GM18868 (cell line): ENCODE measurements at regions not wholly inside any gene's neighbourhood (a gene's known extent, or its start where the extent isn't known, plus 50 kb on each side); places are given as distances from the start of the nearest gene placed in this dataset.
"Not testable (repeated sequence)": the region's sequence is repeated elsewhere in the genome, so short reads cannot be mapped to it uniquely, and the experiment has no call there.

Experiments used
- ATAC-seq: cut with Tn5 transposase; IDR thresholded peaks from one replicate; pipeline ENCODE4 v1.9.1; 2021; ENCODE audit warnings: mild to moderate bottlenecking, moderate library complexity; ENCODE audit not compliant: unreplicated experiment

DNA sequence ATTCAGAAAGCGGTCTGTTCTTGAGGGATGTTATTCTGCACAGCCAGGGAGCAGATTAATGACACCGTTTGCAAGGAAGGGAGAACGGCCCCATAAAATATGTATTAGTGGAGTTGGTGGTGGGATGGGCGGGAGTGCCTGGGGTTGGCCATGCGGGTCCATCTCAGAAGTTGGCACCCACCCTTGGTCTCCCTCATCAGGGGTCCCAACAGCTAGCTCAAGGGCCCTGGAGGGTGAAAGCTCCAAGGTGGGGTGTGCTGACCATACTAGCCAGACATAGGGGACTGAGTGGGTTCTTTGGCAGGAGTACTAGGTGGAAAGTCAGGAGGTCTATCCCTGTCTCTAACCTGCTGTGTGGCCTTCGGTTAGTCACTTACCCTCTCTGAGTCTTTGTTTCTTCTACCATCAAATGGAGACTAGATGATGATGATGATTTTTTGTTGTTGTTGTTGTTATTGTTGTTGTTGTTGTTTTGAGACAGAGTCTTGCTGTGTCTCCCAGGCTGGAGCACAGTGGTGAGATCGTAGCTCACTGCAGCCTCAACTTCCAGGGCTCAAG is 83.2 kb upstream of the BRD7 start:
- ATAC-seq: no peak

DNA sequence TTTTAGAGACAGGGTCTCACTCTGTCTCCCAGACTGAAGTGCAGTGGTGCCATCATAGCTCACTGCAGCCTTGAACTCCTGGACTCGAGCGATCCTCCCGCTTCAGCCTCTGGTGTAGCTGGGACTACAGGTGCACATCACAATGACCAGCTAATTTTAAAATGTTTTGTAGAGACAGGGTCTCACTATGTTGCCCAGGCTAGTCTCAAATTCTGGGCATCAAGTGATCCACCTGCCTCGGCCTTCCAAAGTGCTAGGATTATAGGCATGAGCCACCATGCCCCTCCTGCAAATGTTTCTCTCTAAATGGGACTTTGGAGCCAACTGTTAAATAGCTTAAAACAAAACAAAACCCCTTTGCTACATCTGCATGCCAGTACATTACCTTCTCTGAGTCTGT is 82.2 kb upstream of the BRD7 start:
- ATAC-seq: no peak

DNA sequence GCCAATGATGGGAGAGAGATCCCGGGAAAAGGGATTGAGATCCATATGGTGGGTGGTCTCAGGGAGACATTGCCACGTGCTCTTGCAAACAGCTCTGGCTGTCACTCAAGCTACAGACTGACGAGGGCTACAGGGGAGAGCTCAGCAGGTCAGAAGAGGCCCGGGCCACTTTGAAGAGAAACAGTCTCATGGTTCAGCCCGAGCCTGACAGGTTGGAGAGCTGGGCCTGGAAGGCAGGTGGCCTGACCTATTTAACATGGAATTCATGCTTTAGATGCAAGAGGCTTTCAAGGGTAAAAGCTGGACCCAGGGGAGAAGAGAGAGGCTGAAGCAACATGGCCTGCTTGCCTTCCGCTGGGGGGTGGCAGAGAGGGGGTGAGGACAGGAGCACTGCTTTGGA is 81.0 kb upstream of the BRD7 start:
- ATAC-seq: no peak

DNA sequence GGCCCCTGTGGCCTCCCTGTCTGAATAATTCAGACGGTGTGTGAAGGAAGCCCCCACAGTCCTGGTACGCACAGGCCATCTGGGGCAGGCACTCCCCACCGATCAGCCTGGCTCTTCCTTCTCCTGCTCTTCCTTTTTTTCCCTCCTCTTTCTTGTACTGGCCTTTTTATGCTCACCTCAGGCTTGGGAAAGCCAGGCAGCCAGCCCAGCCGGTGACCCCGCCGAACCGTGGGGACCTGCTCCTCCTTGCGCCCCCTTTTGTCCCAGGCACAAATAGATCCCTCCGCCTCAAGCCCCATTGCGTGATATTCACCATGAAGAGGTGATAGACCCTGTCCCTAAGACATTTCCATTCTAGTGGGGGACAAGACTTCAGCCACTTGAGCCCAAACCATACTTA is 80.2 kb upstream of the BRD7 start:
- ATAC-seq: no peak

DNA sequence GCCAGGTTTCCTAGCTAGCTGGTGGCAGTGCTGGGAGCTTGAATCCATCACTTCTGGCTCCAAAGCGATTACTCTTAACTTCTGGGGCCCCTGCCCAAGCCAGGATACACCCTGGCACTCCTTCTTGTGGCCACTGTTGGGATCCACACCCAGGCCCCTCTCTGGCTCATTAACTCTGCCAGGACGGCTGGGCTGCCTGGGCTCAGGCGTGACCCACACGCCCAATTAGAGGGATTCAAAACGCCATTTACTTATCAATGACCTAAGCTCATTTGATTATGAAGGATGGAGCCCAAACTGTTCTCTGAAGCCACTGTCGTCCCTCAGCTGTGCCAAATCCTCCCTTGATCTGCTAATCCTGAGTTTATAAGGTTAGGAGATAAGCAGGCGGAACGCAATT is 79.7 kb upstream of the BRD7 start:
- ATAC-seq: no peak

DNA sequence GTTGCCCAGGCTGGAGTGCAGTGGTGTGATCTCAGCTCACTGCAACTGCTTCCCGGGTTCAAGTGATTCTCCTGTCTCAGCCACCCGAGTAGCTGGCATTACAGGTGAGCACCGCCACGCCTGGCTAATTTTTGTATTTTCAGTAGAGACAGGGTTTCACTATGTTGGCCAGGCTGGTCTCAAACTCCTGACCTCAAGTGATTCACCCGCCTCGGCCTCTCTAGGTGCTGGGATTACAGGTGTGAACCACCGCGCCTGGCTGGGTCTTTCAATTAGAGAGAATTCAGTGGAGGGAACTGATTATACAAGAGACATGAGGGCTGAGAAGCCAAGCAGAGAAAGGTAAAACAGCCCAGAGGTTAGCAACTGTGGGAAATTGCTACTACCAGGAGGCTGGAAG is 78.6 kb upstream of the BRD7 start:
- ATAC-seq: not testable (repeated sequence)

DNA sequence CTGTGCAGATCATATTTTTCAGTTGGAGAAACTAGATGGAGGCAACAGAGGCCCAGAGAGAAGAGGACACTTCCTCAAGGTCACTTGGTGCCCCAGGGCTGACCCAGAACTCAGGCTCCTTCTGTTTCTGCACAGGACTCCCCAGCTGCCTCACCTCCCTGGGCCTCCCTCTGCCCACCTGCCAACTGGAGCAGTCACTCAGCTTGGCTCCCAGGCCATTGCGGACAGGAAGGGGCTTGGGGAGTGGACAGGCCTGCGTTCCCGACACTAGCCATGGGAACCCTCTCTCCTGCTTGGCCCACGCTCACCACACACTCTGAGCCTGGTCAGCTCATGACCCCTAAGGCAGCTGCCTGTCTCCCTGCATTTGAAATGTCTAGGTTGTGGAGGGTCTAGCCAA is 78.1 kb upstream of the BRD7 start:
- no peak for ATAC-seq

DNA sequence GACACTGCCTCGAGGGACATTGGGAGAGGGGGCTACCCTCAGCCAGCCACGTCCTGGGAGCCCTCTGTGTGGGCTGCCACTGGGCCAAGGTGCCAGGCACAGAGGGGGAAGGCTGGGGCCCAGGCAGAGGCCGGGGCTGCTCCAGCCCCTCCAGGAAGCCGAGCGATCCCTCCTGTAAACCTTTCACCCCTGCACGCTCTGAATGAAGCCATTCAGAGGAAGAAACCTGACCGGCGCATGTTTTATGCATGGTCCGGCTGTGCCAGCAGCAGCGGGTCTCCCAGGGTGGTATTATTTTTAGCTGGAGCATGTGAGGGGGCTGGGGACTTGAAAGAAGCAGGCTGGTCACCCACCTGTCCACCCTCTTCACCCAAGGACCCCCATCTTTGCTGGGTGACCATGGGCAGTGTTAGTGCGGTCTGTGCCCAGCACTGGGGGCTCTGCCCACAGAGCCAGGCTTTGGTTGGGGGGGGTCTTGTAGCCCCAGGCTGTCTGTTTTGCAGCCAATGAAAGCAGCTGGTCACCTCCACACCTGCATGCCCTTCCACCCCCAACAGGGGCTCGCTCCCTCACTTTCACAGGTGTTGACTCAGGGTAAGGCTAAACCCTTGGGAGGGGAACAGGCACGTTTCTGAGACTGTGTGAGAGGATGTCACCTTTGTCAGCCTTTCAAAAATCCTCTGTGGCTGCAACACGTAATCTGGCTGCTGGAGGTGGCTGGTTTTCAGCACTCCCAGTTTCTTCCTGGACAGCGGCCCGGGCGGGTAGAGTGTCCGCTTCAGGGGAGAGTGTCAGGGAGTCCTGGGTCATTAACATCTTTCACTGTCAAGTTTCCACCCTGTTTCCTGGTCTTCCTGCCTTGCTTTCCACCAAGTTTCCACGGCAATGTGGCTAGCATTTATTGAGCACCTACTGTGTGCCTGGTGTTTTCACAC is 77.1 kb upstream of the BRD7 start:
- ATAC-seq: no peak

DNA sequence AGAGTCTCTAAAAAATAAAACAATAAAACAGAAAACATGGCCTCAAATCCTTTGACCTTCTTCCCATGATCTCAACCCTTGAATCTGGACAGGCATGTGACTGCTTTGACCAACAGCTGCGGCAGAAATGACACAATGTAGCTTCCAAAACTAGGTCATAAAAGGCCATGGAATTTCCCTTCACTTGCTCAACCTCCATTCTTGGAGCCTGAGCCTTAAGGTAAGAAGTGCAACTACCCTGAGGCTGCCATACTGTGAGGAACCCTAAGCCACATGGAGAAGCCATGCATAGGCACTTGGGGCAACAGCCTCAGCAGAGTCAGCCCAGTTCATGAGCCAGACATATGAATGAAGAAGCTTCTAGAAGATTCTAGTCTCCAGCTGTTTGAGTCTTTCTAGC is 75.7 kb upstream of the BRD7 start:
- no peak for ATAC-seq

DNA sequence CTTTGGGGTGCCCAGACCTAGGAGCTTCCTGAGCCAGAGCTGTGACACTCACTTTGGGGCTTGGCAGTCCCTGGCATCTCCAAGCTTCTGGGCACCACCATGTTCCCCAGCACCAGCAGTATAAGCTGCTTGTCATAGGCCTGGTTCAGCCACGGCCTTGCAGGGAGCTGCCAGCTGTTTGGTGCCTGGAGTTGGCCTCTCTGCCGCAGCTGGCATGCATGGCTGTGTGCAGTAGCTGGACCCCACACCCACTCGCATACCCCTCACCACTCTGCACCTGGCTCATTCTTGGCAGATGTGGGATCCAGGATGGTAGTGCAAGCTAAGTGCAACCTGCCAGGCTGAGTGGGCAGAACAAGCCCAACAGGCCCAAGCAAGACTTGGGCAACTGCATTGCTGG is 73.4 kb upstream of the BRD7 start:
- ATAC-seq: no peak

DNA sequence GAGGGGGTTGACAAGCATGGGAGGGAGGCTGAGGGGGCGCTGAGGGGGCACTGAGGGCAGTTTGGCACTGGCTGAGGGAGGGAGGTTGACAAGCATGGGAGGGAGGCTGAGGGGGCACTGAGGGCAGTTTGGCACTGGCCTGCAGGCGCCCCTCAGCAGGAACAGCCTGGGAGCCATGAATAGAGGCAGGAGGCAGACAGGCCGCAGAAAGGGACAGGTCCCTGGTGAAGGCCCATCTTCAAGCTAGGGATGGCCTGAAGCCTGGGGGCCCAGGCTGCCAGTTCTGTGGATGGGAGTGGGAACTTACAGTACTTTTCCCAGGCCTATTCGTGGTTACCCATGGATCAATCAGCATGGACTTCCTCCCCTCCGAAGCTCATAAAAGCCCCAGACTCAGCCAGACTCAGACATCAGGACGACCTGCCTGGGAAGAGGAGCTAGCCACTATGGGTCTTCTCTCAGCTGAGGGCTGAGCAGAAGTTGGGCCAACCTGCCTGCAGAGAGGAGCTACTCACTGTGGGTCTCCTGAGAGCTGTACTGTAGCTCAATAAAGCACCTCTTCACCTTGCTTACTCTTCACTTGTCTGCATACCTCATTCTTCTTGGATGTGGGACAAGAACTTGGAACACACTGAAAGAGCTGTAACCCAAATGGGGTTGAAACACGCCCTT is 72.8 kb upstream of the BRD7 start:
- no peak for ATAC-seq

DNA sequence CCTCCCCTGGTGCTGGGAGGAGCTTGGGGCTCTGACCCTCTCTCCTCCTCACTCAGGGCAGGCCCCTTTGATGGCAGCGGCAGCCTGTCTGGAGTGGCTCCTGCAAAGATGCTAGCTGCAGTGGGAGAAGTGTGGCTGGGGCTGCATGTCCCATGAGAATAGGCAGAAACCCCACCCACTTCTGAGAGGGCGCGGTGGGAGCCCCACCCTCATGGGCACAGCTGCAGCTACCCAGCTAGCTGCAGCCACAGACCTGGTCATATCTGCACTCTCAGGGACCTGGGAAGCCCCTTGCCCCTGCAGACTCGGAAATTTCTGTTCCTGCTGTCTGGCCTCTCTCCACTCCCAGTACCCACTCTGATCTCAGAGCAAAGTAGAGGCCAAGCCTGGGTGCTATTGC is 72.2 kb upstream of the BRD7 start:
- ATAC-seq: no peak

DNA sequence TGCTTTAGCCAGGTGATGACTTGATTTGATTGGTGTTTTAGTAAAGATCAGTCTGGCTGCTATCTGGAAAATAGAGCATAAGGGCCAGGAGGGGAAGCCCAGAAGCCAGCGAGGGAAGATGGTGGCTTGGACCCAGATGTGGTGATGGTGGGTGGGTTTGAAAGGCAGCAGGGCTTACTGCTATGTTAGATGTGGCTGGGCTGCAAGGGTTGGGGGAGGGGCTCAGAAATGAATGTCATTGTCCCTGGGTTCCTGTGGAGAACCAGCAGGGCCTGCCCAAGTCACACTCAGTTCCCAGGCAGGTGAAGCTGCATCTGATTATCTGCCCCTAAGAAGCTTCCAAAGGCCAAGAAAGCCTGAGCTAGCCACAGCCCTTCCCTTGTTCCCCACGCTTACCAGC is 71.7 kb upstream of the BRD7 start:
- no peak for ATAC-seq

DNA sequence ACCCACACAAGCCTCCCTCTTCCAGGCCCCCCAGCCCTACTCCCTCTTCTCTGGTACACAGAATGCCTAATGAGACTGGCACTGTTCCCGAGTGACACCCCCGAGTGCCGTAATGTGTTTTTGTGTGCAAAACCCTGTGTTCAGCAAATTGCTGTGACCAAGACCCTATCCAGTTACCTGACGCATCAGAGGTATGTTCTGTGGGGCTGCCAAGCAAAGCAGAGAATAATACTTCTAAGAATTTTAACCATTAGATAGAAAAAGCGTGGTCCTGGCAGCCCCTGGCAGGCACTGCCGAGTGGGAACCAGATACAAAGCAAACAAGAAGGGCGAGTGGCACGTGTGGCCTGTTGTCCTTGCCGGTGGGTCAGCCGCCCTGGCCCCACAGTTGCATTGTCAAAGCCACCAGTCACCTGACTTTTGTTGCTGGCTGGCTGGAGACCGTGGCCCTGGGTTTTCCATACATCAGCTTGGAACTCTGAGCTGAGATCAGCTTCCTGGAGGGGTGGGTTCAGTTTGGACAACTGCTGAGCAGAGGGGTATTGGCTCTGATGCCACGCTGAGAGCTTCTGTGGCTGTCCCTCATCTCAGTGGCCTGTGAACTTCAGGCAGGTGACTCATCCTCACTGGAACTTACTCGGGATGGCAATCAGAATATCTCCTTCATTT is 69.1 kb upstream of the BRD7 start:
- ATAC-seq: no peak

DNA sequence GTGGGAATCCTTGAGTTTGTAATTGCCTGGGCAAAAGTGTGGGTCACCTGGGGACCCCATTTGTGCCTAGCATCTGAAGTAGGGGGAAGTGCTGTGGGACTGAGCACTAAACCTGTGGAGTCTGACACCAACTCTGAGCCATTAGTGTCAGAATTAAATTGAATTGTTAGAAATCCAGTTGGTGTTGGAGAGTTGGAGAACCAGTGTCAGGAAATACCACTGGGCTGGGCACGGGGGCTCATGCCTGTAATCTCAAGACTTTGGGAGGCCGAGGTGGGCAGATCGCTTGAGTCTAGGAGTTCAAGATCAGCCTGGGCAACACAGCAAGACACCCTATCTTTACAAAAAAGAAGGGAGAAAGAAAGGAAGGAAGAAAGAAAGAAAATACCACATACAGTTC is 67.5 kb upstream of the BRD7 start:
- ATAC-seq: no peak

DNA sequence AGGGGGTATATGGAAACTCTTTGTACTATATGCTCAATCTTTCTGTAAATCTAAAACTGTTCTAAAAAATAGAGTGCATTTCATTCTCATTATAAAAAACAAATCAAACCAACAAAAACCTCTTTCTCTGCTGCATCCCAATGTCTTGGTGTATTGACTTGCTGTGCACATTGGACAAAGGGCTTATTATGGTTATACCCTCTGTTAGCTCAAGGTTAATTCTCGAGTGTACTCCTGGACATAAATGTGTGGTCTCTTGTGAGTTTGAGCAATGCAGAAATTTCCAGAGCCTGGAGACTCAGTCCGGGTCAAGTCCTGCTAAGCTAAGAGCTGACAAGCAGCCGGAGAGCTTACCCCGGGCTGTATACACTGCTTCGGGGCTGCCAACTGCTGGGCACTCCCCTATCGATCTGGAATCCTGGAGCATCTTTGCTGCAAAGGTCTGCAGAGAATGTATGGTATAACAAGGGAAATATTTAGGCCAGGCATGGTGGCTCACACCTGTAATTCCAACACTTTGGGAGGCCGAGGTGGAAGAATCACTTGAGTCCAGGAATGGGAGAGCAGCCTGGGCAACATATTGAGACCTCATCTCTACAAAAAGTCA is 66.2 kb upstream of the BRD7 start:
- no peak for ATAC-seq

DNA sequence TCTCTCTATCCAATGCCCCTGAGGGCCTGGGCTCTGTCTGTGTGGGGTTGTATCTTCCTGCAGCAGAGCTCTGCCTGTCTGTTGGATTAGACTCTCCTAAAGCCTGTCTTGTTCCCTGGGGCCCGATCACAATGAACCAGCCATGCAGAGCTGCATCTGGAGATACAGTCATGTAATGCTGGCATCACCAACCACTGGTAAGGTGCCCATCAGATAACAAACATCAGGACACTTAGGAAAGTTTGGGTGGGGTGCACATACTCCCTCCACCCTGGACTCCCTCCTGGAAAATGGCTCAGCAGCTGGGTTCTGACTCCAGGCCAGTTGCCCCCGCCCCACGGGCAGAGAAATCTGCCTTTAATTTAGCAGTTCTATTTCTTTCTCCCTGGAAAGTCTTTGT is 61.3 kb upstream of the BRD7 start:
- no peak for ATAC-seq

DNA sequence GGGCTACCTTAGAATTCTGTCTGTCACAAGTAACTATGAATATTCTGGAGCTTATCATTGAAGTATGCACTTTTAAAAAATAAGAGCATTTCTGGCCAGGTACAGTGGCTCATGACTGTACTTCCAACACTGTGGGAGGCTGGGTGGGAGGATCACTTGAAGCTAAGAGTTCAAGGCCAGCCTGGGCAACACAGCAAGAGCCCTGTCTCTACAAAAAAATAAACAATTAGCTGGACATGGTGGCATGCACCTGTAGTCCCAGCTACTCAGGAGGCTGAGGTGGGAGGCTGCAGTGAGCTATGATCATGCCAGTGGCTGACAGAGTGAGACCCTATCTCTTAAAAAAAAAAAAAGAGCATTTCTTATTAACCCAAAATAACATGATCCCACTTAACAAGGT is 60.0 kb upstream of the BRD7 start:
- ATAC-seq: no peak

DNA sequence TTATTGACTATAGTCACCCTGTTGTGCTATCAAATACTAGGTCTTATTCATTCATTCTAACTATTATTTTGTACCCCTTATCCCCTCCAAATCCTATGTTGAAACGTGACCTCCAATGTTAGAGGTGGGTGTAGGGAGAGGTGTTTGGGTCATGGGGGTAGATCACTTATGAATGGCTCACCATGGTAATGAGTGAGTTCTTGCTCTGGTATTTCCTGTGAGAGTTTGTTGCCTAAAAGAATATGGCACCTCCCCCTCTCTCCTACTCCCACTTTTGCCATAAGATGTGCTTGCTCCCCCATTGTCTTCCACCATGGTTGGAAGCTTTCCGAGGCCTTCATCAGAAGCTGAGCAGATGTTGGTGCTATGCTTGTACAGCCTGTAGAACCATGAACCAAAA is 59.3 kb upstream of the BRD7 start:
- no peak for ATAC-seq

DNA sequence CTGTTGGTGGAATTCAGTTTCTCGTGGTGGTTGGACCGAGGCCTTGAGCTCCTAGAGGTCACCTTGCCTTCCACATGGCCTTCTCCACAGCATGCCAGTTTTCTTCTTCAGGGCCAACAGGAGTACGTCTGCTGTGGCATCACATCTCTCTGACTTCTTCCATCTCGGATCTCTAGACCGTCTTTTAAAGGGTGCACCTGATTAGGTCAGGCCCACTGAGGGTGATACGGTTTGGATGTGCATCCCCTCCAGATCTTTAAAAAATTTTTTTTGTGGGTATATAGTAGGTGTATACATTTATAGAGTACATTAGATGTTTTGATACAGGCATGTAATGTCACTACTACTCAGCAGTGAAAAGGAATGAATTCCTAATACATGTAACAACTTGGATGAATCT is 58.3 kb upstream of the BRD7 start:
- no peak for ATAC-seq

DNA sequence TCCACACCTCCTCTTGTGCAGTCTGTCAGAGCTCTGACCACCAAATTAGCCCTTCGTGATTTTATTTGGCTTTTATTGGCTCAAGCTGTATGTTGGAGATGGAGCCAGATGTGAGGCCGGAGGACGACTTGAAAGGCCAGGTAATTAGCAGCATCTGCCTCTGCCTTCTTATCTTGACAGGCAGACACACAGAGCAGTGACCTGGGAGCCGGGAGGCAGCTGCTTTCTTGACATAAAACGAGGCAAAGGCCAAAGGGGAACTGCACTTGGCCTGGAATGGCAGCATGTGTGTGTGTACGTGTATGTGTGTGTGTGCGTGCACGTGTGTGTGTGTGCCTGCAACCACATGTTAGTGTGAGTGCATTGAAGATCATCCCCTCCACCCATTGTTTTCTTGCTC is 56.9 kb upstream of the BRD7 start:
- no peak for ATAC-seq
